H9 (cell line): ENCODE measurements at regions not wholly inside any gene's neighbourhood (a gene's known extent, or its start where the extent isn't known, plus 50 kb on each side); places are given as distances from the start of the nearest gene placed in this dataset.
A peak's percentile ranks its signal among the peaks of the same experiment; 100 is the strongest.

Experiments
- DNase-seq: peaks from one replicate; pipeline ENCODE4 v3.0.0-alpha.2; 2017
- H2AFZ ChIP-seq: one replicate; pipeline ENCODE4 v1.6.1; 2013; ENCODE audit warnings: mild to moderate bottlenecking, low read length, control low read depth, moderate library complexity
- H2AK5ac ChIP-seq: 2 replicates; pipeline ENCODE4 v1.6.1; 2013; ENCODE audit warnings: low read length, control low read depth, mixed read lengths; ENCODE audit not compliant: insufficient read length
- H2BK120ac ChIP-seq: one replicate; pipeline ENCODE4 v1.6.1; 2013; ENCODE audit warnings: low read depth, mild to moderate bottlenecking, low read length, control low read depth, inconsistent platforms; ENCODE audit not compliant: poor library complexity, severe bottlenecking
- H2BK12ac ChIP-seq: 2 replicates; pipeline ENCODE4 v1.6.1; 2013; ENCODE audit warnings: low read length, control low read depth, mixed read lengths, low read depth; ENCODE audit not compliant: insufficient read length
- H2BK15ac ChIP-seq: 2 replicates; pipeline ENCODE4 v1.6.1; 2013; ENCODE audit warnings: low read depth, low read length, control low read depth
- H2BK20ac ChIP-seq: one replicate; pipeline ENCODE4 v1.6.1; 2013; ENCODE audit warnings: low read depth, mild to moderate bottlenecking, low read length, control low read depth, inconsistent platforms; ENCODE audit not compliant: poor library complexity, severe bottlenecking
- H2BK5ac ChIP-seq: 2 replicates; pipeline ENCODE4 v1.6.1; 2013; ENCODE audit warnings: low read length, control low read depth, mixed read lengths; ENCODE audit not compliant: insufficient read length
- H3K14ac ChIP-seq: 2 replicates; pipeline ENCODE4 v1.6.1; 2013; ENCODE audit warnings: low read length, control low read depth; ENCODE audit not compliant: insufficient read depth
- H3K18ac ChIP-seq: 2 replicates; pipeline ENCODE4 v1.6.1; 2013; ENCODE audit warnings: low read depth, mild to moderate bottlenecking, mixed read lengths, low read length, control low read depth; ENCODE audit not compliant: insufficient read length
- H3K23ac ChIP-seq: 2 replicates; pipeline ENCODE4 v1.6.1; 2013; ENCODE audit warnings: low read length, control low read depth, mixed read lengths, low read depth; ENCODE audit not compliant: insufficient read length
- H3K23me2 ChIP-seq: 2 replicates; pipeline ENCODE4 v1.6.1; 2013; ENCODE audit warnings: low read depth, mild to moderate bottlenecking, mixed read lengths, low read length, control low read depth; ENCODE audit not compliant: insufficient read length, poor library complexity, severe bottlenecking
- H3K27ac ChIP-seq: 2 replicates; pipeline ENCODE4 v1.5.1; 2013; ENCODE audit warnings: low read length, control low read depth, mixed read lengths, low read depth; ENCODE audit not compliant: insufficient read length
- H3K27me3 ChIP-seq: 2 replicates; pipeline ENCODE4 v1.6.1; 2013; ENCODE audit warnings: low read length, control low read depth, inconsistent platforms; ENCODE audit not compliant: insufficient read depth
- H3K4ac ChIP-seq: 2 replicates; pipeline ENCODE4 v1.6.1; 2013; ENCODE audit warnings: low read depth, mild to moderate bottlenecking, control low read depth, inconsistent platforms, low read length, moderate library complexity
- H3K4me1 ChIP-seq: 2 replicates; pipeline ENCODE4 v1.6.1; 2013; ENCODE audit warnings: low read length, control low read depth, inconsistent platforms; ENCODE audit not compliant: insufficient read depth
- H3K4me2 ChIP-seq: 2 replicates; pipeline ENCODE4 v1.6.1; 2013; ENCODE audit warnings: low read length, control low read depth, mixed read lengths; ENCODE audit not compliant: insufficient read length, insufficient read depth
- H3K56ac ChIP-seq: 2 replicates; pipeline ENCODE4 v1.6.1; 2013; ENCODE audit warnings: low read depth, mild to moderate bottlenecking, mixed read lengths, low read length, control low read depth; ENCODE audit not compliant: insufficient read length
- H3K79me1 ChIP-seq: 2 replicates; pipeline ENCODE4 v1.6.1; 2013; ENCODE audit warnings: low read depth, mild to moderate bottlenecking, moderate library complexity, low read length, control low read depth, inconsistent platforms; ENCODE audit not compliant: insufficient read depth, poor library complexity, severe bottlenecking
- H3K79me2 ChIP-seq: 2 replicates; pipeline ENCODE4 v1.6.1; 2013; ENCODE audit warnings: low read length, control low read depth, inconsistent platforms; ENCODE audit not compliant: insufficient read depth
- H3K9ac ChIP-seq: 2 replicates; pipeline ENCODE4 v1.6.1; 2013; ENCODE audit warnings: low read length, control low read depth, mixed read lengths; ENCODE audit not compliant: insufficient read length; ENCODE audit errors: extremely low read depth
- H3K9me3 ChIP-seq: one replicate; pipeline ENCODE4 v1.6.1; 2013; ENCODE audit warnings: low read depth, low read length, inconsistent platforms; ENCODE audit not compliant: control insufficient read depth
- H3T11ph ChIP-seq: one replicate; pipeline ENCODE4 v1.6.1; 2013; ENCODE audit warnings: mild to moderate bottlenecking, low read length, control low read depth, inconsistent platforms
- H4K20me1 ChIP-seq: one replicate; pipeline ENCODE4 v1.6.1; 2013; ENCODE audit not compliant: control insufficient read depth, insufficient read length, insufficient read depth
- H4K5ac ChIP-seq: 2 replicates; pipeline ENCODE4 v1.6.1; 2013; ENCODE audit warnings: low read depth, mild to moderate bottlenecking, mixed read lengths, low read length, control low read depth; ENCODE audit not compliant: insufficient read length
- H4K8ac ChIP-seq: replicated peaks from 2 replicates; pipeline ENCODE4 v1.6.1; 2013; ENCODE audit warnings: low read length, control low read depth, mixed read lengths, low read depth; ENCODE audit not compliant: insufficient read length
- H4K91ac ChIP-seq: 2 replicates; pipeline ENCODE4 v1.6.1; 2013; ENCODE audit warnings: low read depth, mild to moderate bottlenecking, moderate library complexity, mixed read lengths, low read length, control low read depth; ENCODE audit not compliant: insufficient read length
- H3K27ac Mint-ChIP-seq, 3 experiments: 2 replicates in 2 of 3; 3 replicates in 1 of 3; pipeline ENCODE4 v1.8.0; 2020 to 2021; ENCODE audit warnings: mixed read lengths in 3 of 3, mild to moderate bottlenecking in 1 of 3, moderate library complexity in 1 of 3
- H3K27me3 Mint-ChIP-seq: 2 replicates; pipeline ENCODE4 v1.8.0; 2021; ENCODE audit warnings: low read depth, mild to moderate bottlenecking, moderate library complexity, mixed read lengths
- H3K36me3 Mint-ChIP-seq, 3 experiments: 2 replicates in 2 of 3; 3 replicates in 1 of 3; pipeline ENCODE4 v1.8.0; 2020 to 2021; ENCODE audit warnings: low read depth in 3 of 3, mixed read lengths in 3 of 3; ENCODE audit not compliant: insufficient read depth in 1 of 3
- H3K4me1 Mint-ChIP-seq, 2 experiments: 2 replicates each; pipeline ENCODE4 v1.8.0; 2020; ENCODE audit warnings: mixed read lengths in 2 of 2
- H3K4me3 Mint-ChIP-seq, 2 experiments: 2 replicates in 1 of 2; 3 replicates in 1 of 2; pipeline ENCODE4 v1.8.0; 2020 to 2021; ENCODE audit warnings: mild to moderate bottlenecking in 2 of 2, mixed read lengths in 2 of 2, moderate library complexity in 1 of 2
- H3K9me3 Mint-ChIP-seq, 2 experiments: 2 replicates in 1 of 2; 3 replicates in 1 of 2; pipeline ENCODE4 v1.8.0; 2020; ENCODE audit warnings: mild to moderate bottlenecking in 2 of 2, mixed read lengths in 2 of 2, moderate library complexity in 1 of 2
- WGBS: extraction: QIAGEN DNeasy Blood & Tissue Kit; methylation state at CpG from one replicate; pipeline ENCODE4 v1.1.7; 2013; ENCODE audit warnings: missing lambda C conversion rate, low lambda C conversion rate, mixed read lengths; ENCODE audit not compliant: insufficient read length; ENCODE audit errors: extremely low coverage; 5-methylcytosine and 5-hydroxymethylcytosine counted together
- TF ChIP-seq, protein P1 (sequence below): fragments of 200-600 bp; sonication (generic); conservative IDR thresholded peaks from 3 replicates; pipeline ENCODE4 v1.8.0; 2021; ENCODE audit warnings: antibody characterized with exemption, mild to moderate bottlenecking

DNA sequence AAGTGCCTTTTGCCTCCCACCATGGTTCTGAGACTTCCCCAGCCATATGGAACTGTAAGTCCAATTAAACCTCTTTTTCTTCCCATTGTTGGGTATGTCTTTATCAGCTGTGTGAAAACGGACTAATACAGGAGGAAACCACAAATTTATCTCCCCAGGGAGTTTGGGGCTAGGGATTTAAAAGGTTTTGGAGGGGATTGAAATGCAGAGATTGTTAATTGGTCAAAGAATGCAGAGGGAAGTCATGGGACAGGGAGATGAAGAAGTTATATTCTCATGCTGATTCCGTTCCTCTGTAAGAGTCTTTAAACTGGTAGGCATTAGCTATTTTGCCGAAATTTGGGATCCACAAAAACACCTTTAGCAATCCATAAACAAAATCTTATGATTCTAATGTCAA, 57.9 kb downstream of the TKTL2 start:
- H3K9ac ChIP-seq, result no peak overlapping the region
- H4K5ac ChIP-seq, result no peak overlapping the region
- no peak overlapping the region for H2BK15ac ChIP-seq
- H3K4me1 ChIP-seq, result no peaks in the 10 kb centered on the region
- no peak overlapping the region for H4K91ac ChIP-seq
- no peaks in the 10 kb centered on the region for H3K9me3 ChIP-seq
- no peak overlapping the region; a peak in 1 of 5 replicates for H3K4me3 Mint-ChIP-seq
- no peak overlapping the region for H3K14ac ChIP-seq
- WGBS, result no CpG with 5 or more reads among the region's 3 CpGs
- no peak overlapping the region for H3K4ac ChIP-seq
- H2BK12ac ChIP-seq, result no peak overlapping the region
- no peak overlapping the region for H3T11ph ChIP-seq
- no peaks in the 10 kb centered on the region for H4K20me1 ChIP-seq
- no peak overlapping the region for H2BK5ac ChIP-seq
- no peak overlapping the region for H3K23ac ChIP-seq
- H2BK120ac ChIP-seq, result no peak overlapping the region
- H3K27ac ChIP-seq, result peak overlapping the region; percentile 62
- H3K36me3 Mint-ChIP-seq, result peaks cover 20 to 26% (median 23%) of the 10 kb centered on the region in 3 experiments
- H3K56ac ChIP-seq, result no peak overlapping the region
- H3K27ac Mint-ChIP-seq, result peak overlapping the region; percentile 82 to 92 (median 84)
- H3K79me2 ChIP-seq, result no peaks in the 10 kb centered on the region
- H2AK5ac ChIP-seq, result no peak overlapping the region
- no peak overlapping the region for H2BK20ac ChIP-seq
- no peaks in the 10 kb centered on the region for H3K27me3 ChIP-seq
- TF ChIP-seq, protein P1, sequence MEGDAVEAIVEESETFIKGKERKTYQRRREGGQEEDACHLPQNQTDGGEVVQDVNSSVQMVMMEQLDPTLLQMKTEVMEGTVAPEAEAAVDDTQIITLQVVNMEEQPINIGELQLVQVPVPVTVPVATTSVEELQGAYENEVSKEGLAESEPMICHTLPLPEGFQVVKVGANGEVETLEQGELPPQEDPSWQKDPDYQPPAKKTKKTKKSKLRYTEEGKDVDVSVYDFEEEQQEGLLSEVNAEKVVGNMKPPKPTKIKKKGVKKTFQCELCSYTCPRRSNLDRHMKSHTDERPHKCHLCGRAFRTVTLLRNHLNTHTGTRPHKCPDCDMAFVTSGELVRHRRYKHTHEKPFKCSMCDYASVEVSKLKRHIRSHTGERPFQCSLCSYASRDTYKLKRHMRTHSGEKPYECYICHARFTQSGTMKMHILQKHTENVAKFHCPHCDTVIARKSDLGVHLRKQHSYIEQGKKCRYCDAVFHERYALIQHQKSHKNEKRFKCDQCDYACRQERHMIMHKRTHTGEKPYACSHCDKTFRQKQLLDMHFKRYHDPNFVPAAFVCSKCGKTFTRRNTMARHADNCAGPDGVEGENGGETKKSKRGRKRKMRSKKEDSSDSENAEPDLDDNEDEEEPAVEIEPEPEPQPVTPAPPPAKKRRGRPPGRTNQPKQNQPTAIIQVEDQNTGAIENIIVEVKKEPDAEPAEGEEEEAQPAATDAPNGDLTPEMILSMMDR, result no peak
- peaks cover 26 to 29% of the 10 kb centered on the region in 2 experiments for H3K9me3 Mint-ChIP-seq
- DNase-seq, result no peak
- no peak overlapping the region for H2AFZ ChIP-seq
- H3K27me3 Mint-ChIP-seq, result 0 out of 2 replicates have a peak, but pooled peaks cover 3% of the 10 kb centered on the region
- H3K4me2 ChIP-seq, result peak overlapping the region; percentile 9
- H3K79me1 ChIP-seq, result no peaks in the 10 kb centered on the region
- H3K4me1 Mint-ChIP-seq, result peaks cover 28 to 31% of the 10 kb centered on the region in 2 experiments
- H4K8ac ChIP-seq, result no peak overlapping the region
- H3K18ac ChIP-seq, result no peak overlapping the region
- H3K23me2 ChIP-seq, result no peaks in the 10 kb centered on the region
